Large intestine (tissue), 3 donors: ENCODE measurements at regions not wholly inside any gene's neighbourhood (a gene's known extent, or its start where the extent isn't known, plus 50 kb on each side); places are given as distances from the start of the nearest gene placed in this dataset.

Source experiments
- DNase-seq, 2 donors: peaks; one replicate each; pipeline versions ENCODE4 v3.0.0 to v3.0.0-alpha.2; 2013
- H3K27ac ChIP-seq: one replicate; pipeline ENCODE4 v1.5.1; 2013; ENCODE audit warnings: low read length
- H3K27me3 ChIP-seq: 2 replicates; pipeline ENCODE4 v1.6.1; 2013; ENCODE audit warnings: low read length; ENCODE audit not compliant: control insufficient read depth, insufficient read depth
- H3K36me3 ChIP-seq: 2 replicates; pipeline ENCODE4 v1.6.1; 2013; ENCODE audit warnings: low read length; ENCODE audit not compliant: control insufficient read depth, insufficient read depth
- H3K4me1 ChIP-seq: one replicate; pipeline ENCODE4 v1.6.1; 2013; ENCODE audit warnings: low read length; ENCODE audit not compliant: control insufficient read depth, insufficient read depth
- H3K4me3 ChIP-seq: one replicate; pipeline ENCODE4 v1.5.1; 2013; ENCODE audit warnings: low read length
- H3K9me3 ChIP-seq: one replicate; pipeline ENCODE4 v1.6.1; 2013; ENCODE audit warnings: mild to moderate bottlenecking, low read depth, low read length, moderate library complexity; ENCODE audit not compliant: control insufficient read depth
- WGBS: methylation state at CpG from one replicate; pipeline ENCODE4 v1.1.5; 2013; ENCODE audit warnings: low lambda C conversion rate; ENCODE audit not compliant: insufficient coverage; 5-methylcytosine and 5-hydroxymethylcytosine counted together

- Histone ChIP-seq H3K27me3 (no peaks in the 10 kb centered on the region), H3K27ac (no peak overlapping the region), H3K4me3 (no peak overlapping the region), H3K9me3 (no peaks in the 10 kb centered on the region), H3K36me3 (no peaks in the 10 kb centered on the region), H3K4me1 (no peaks in the 10 kb centered on the region)
- DNase-seq: no peak
- no CpG with 5 or more reads among the region's 3 CpGs for WGBS
These were observed 217.8 kb upstream of the PMFBP1 start for GRCh38 chr16:72389791-72390190.

GRCh38 chr16:72388007-72388406, 216.1 kb upstream of the PMFBP1 start:
- no peak for DNase-seq
- no peaks in the 10 kb centered on the region for H3K4me1 ChIP-seq
- H3K27ac ChIP-seq: no peak overlapping the region
- no peaks in the 10 kb centered on the region for H3K36me3 ChIP-seq
- no peaks in the 10 kb centered on the region for H3K27me3 ChIP-seq
- H3K4me3 ChIP-seq: no peak overlapping the region
- H3K9me3 ChIP-seq: no peaks in the 10 kb centered on the region

GRCh38 chr16:72384651-72385050, 212.7 kb upstream of the PMFBP1 start:
- no peaks in the 10 kb centered on the region for H3K27me3 ChIP-seq
- H3K4me1 ChIP-seq: no peaks in the 10 kb centered on the region
- H3K36me3 ChIP-seq: no peaks in the 10 kb centered on the region
- WGBS: 100% methylated on average over 4 of the region's 5 CpGs
- no peak for DNase-seq
- H3K4me3 ChIP-seq: no peak overlapping the region
- no peaks in the 10 kb centered on the region for H3K9me3 ChIP-seq
- H3K27ac ChIP-seq: no peak overlapping the region

- no peaks in the 10 kb centered on the region for H3K27me3 ChIP-seq
- no peak overlapping the region for H3K4me3 ChIP-seq
- H3K4me1 ChIP-seq: no peaks in the 10 kb centered on the region
- no peak overlapping the region for H3K27ac ChIP-seq
- H3K36me3 ChIP-seq: no peaks in the 10 kb centered on the region
- WGBS: no CpG with 5 or more reads among the region's 1 CpG
- DNase-seq: no peak
- H3K9me3 ChIP-seq: no peaks in the 10 kb centered on the region
These were observed 208.3 kb upstream of the PMFBP1 start for GRCh38 chr16:72380283-72380682.

GRCh38 chr16:72373201-72373600, 201.2 kb upstream of the PMFBP1 start:
- Histone ChIP-seq H3K36me3 (no peaks in the 10 kb centered on the region), H3K9me3 (no peaks in the 10 kb centered on the region), H3K27ac (no peak overlapping the region), H3K4me1 (no peaks in the 10 kb centered on the region), H3K27me3 (no peaks in the 10 kb centered on the region), H3K4me3 (no peak overlapping the region)
- 83% methylated on average over 2 of the region's 2 CpGs for WGBS
- DNase-seq: no peak

GRCh38 chr16:72372087-72373045, 200.4 kb upstream of the PMFBP1 start:
- H3K27ac ChIP-seq: no peak overlapping the region
- H3K4me3 ChIP-seq: no peak overlapping the region
- no CpG with 5 or more reads among the region's 15 CpGs for WGBS
- DNase-seq: no peak
- H3K36me3 ChIP-seq: no peaks in the 10 kb centered on the region
- no peaks in the 10 kb centered on the region for H3K9me3 ChIP-seq
- no peaks in the 10 kb centered on the region for H3K27me3 ChIP-seq
- no peaks in the 10 kb centered on the region for H3K4me1 ChIP-seq

GRCh38 chr16:72371307-72372086, 199.5 kb upstream of the PMFBP1 start:
- H3K27me3 ChIP-seq: no peaks in the 10 kb centered on the region
- 71% methylated on average over 1 of the region's 10 CpGs for WGBS
- no peak overlapping the region for H3K27ac ChIP-seq
- no peak overlapping the region for H3K4me3 ChIP-seq
- H3K4me1 ChIP-seq: no peaks in the 10 kb centered on the region
- no peaks in the 10 kb centered on the region for H3K9me3 ChIP-seq
- DNase-seq: no peak
- no peaks in the 10 kb centered on the region for H3K36me3 ChIP-seq

- Histone ChIP-seq H3K9me3 (no peaks in the 10 kb centered on the region), H3K36me3 (no peaks in the 10 kb centered on the region), H3K27ac (no peak overlapping the region), H3K4me3 (no peak overlapping the region), H3K4me1 (no peaks in the 10 kb centered on the region), H3K27me3 (no peaks in the 10 kb centered on the region)
- no CpG with 5 or more reads among the region's 1 CpG for WGBS
- DNase-seq: no peak
These were observed 197.3 kb upstream of the PMFBP1 start for GRCh38 chr16:72369274-72369673.

GRCh38 chr16:72367851-72368250, 195.9 kb upstream of the PMFBP1 start:
- Histone ChIP-seq H3K27me3 (no peaks in the 10 kb centered on the region), H3K27ac (no peak overlapping the region), H3K4me3 (no peak overlapping the region), H3K9me3 (no peaks in the 10 kb centered on the region), H3K4me1 (no peaks in the 10 kb centered on the region), H3K36me3 (no peaks in the 10 kb centered on the region)
- no peak for DNase-seq

GRCh38 chr16:72362973-72363372, 191.0 kb upstream of the PMFBP1 start:
- H3K4me1 ChIP-seq: no peaks in the 10 kb centered on the region
- H3K36me3 ChIP-seq: no peaks in the 10 kb centered on the region
- H3K27me3 ChIP-seq: no peaks in the 10 kb centered on the region
- DNase-seq: no peak
- no peaks in the 10 kb centered on the region for H3K9me3 ChIP-seq
- no peak overlapping the region for H3K4me3 ChIP-seq
- WGBS: 57% methylated on average over 1 of the region's 3 CpGs
- no peak overlapping the region for H3K27ac ChIP-seq
